COR-L47 (cell line): ENCODE measurements at regions not wholly inside any gene's neighbourhood (a gene's known extent, or its start where the extent isn't known, plus 50 kb on each side); places are given as distances from the start of the nearest gene placed in this dataset.

Experiments used
- DNase-seq: peaks from one replicate; lab custom pipeline; 2025; lab: John Stamatoyannopoulos, UW

GRCh38 chr2:81549646-81550045 is 1245.1 kb upstream of the LRRTM1 start:
- DNase-seq, result no peak

- DNase-seq, result no peak
Measured at GRCh38 chr2:81545626-81546025, 1241.1 kb upstream of the LRRTM1 start.

- no peak for DNase-seq
Measured at GRCh38 chr2:81542119-81542518, 1237.6 kb upstream of the LRRTM1 start.

- DNase-seq, result no peak
Measured at GRCh38 chr2:81529944-81530343, 1225.4 kb upstream of the LRRTM1 start.

- DNase-seq, result no peak
Measured at GRCh38 chr2:81528852-81529480, 1224.4 kb upstream of the LRRTM1 start.

GRCh38 chr2:81523344-81523743 is 1218.8 kb upstream of the LRRTM1 start:
- no peak for DNase-seq

- DNase-seq, result no peak
Measured at GRCh38 chr2:81513328-81513727, 1208.8 kb upstream of the LRRTM1 start.

- DNase-seq, result no peak
Measured at GRCh38 chr2:81505586-81505985, 1201.0 kb upstream of the LRRTM1 start.

- no peak for DNase-seq
Measured at GRCh38 chr2:81495556-81495955, 1191.0 kb upstream of the LRRTM1 start.

- DNase-seq, result no peak
Measured at GRCh38 chr2:81483254-81483653, 1178.7 kb upstream of the LRRTM1 start.

GRCh38 chr2:81481994-81482368 is 1177.4 kb upstream of the LRRTM1 start:
- DNase-seq, result no peak

GRCh38 chr2:81481242-81481993 is 1176.9 kb upstream of the LRRTM1 start:
- no peak for DNase-seq

- no peak for DNase-seq
Measured at GRCh38 chr2:81467096-81467495, 1162.5 kb upstream of the LRRTM1 start.

- no peak for DNase-seq
Measured at GRCh38 chr2:81462420-81462819, 1157.9 kb upstream of the LRRTM1 start.

- no peak for DNase-seq
Measured at GRCh38 chr2:81445176-81445575, 1140.6 kb upstream of the LRRTM1 start.

- DNase-seq, result no peak
Measured at GRCh38 chr2:81437456-81438000, 1133.0 kb upstream of the LRRTM1 start.

- DNase-seq, result no peak
Measured at GRCh38 chr2:81436256-81436655, 1131.7 kb upstream of the LRRTM1 start.

GRCh38 chr2:81412681-81413080 is 1108.1 kb upstream of the LRRTM1 start:
- DNase-seq, result no peak

- no peak for DNase-seq
Measured at GRCh38 chr2:81403508-81403907, 1099.0 kb upstream of the LRRTM1 start.

GRCh38 chr2:81396417-81397019 is 1092.0 kb upstream of the LRRTM1 start:
- DNase-seq, result no peak

- no peak for DNase-seq
Measured at GRCh38 chr2:81395746-81396145, 1091.2 kb upstream of the LRRTM1 start.

GRCh38 chr2:81389203-81389602 is 1084.7 kb upstream of the LRRTM1 start:
- no peak for DNase-seq

GRCh38 chr2:81363800-81364199 is 1059.2 kb upstream of the LRRTM1 start:
- DNase-seq, result no peak
